A549 (cell line): ENCODE measurements at regions not wholly inside any gene's neighbourhood (a gene's known extent, or its start where the extent isn't known, plus 50 kb on each side); places are given as distances from the start of the nearest gene placed in this dataset.

Source experiments
- ELK1 ChIP-seq: fragments of 150-350 bp; IDR thresholded peaks from 2 replicates; pipeline ENCODE4 v1.6.1; 2014; ENCODE audit warnings: low read depth, mild to moderate bottlenecking, low read length
- MYC ChIP-seq: IDR thresholded peaks from 2 replicates; pipeline ENCODE4 v1.6.1; 2012; ENCODE audit warnings: mild to moderate bottlenecking, inconsistent platforms, low read length, improper control_type of control experiment, borderline replicate concordance
- SMC3 ChIP-seq: fragments of >200 bp; sonication (Bioruptor Twin); formaldehyde crosslinking; IDR thresholded peaks from 3 replicates; pipeline ENCODE4 v1.6.1; 2018; ENCODE audit warnings: inconsistent platforms
- ZSCAN20 ChIP-seq: fragments of 250-450 bp; sonication (Bioruptor Pico); IDR thresholded peaks from 2 replicates; pipeline ENCODE4 v1.8.0; 2022; ENCODE audit warnings: mild to moderate bottlenecking, moderate library complexity
- TF ChIP-seq, protein P1 (sequence below): fragments of >200 bp; sonication (Bioruptor Twin); formaldehyde crosslinking; IDR thresholded peaks from 3 replicates; pipeline ENCODE4 v1.5.1; 2016
- TF ChIP-seq, protein P2 (sequence below): IDR thresholded peaks from 2 replicates; pipeline ENCODE4 v1.6.1; 2012

DNA sequence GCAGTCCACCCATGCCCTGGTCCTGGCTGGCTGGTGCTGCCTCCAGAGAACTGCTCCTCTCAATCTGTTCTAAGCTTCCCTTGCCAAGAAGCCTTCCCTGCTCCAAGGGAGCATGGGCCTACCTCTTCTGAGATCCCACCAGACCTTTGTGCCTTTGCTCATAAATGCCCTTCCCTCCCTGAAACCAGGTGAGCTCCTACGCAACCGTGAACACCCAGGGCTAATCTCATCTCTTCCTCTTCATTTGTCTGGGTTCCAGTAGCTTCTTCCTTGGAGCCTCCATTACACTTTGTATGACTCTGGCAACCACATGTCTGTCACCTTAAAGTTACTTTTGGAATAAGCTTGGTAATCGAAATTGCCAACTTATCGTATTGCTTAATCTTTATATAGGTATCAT is 270.6 kb downstream of the PBX3 start:
- TF ChIP-seq, protein P1, sequence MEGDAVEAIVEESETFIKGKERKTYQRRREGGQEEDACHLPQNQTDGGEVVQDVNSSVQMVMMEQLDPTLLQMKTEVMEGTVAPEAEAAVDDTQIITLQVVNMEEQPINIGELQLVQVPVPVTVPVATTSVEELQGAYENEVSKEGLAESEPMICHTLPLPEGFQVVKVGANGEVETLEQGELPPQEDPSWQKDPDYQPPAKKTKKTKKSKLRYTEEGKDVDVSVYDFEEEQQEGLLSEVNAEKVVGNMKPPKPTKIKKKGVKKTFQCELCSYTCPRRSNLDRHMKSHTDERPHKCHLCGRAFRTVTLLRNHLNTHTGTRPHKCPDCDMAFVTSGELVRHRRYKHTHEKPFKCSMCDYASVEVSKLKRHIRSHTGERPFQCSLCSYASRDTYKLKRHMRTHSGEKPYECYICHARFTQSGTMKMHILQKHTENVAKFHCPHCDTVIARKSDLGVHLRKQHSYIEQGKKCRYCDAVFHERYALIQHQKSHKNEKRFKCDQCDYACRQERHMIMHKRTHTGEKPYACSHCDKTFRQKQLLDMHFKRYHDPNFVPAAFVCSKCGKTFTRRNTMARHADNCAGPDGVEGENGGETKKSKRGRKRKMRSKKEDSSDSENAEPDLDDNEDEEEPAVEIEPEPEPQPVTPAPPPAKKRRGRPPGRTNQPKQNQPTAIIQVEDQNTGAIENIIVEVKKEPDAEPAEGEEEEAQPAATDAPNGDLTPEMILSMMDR, result no peak
- TF ChIP-seq ELK1 (no peak), MYC (no peak), ZSCAN20 (CRISPR knock-in tag) (no peak), SMC3 (no peak)
- TF ChIP-seq, protein P2, sequence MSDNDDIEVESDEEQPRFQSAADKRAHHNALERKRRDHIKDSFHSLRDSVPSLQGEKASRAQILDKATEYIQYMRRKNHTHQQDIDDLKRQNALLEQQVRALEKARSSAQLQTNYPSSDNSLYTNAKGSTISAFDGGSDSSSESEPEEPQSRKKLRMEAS, result no peak
